ENCODE measurements at regions not wholly inside any gene's neighbourhood (a gene's known extent, or its start where the extent isn't known, plus 50 kb on each side); places are given as distances from the start of the nearest gene placed in this dataset.
A peak's percentile ranks its signal among the peaks of the same experiment; 100 is the strongest.

DNA sequence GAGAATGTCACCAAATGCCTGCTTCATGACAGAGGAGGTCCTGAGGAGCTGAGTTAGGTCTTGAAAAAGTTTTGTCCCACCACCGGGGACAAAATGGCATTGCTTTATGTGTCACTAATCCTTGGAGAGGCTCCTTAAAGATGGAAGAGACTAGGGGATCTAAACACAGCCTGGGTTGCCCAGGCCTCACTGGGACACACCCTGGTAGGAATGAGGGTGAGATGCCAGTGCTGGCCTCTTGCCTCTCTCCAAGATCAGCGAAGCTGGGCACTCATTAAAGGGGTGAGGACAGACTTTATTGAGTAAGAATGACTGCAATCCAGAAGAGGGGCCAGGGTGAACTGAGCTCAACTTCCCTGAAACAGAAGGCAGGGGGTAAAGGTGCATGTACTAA lies 58.5 kb upstream of the KLF13 start:
- Histone ChIP-seq H3K4me2 (ENCODE audit: low read length) (peak overlapping the region; percentile 71), H3K9me2 (ENCODE audit: insufficient read depth, low read length) (no peaks in the 10 kb centered on the region), H4K20me1 (ENCODE audit: insufficient read depth, low read length) (no peaks in the 10 kb centered on the region), H2AFZ (ENCODE audit: low read length) (no peak overlapping the region), H3K27ac (ENCODE audit: low read depth, low read length, poor library complexity, severe bottlenecking) (peak overlapping the region; percentile 97), H3K9me3 (ENCODE audit: low read length) (no peaks in the 10 kb centered on the region), H3K4me3 (ENCODE audit: low read depth, low read length, poor library complexity, severe bottlenecking) (no peak overlapping the region), H3K4me1 (ENCODE audit: insufficient read depth, low read length, poor library complexity, severe bottlenecking) (peaks cover 95% of the 10 kb centered on the region), H3K79me2 (ENCODE audit: insufficient read depth, low read depth, low read length) (no peaks in the 10 kb centered on the region), H3K36me3 (ENCODE audit: insufficient read depth, low read length) (no peaks in the 10 kb centered on the region)
- DNase-seq (ENCODE audit: low spot score), result peak; percentile 33
- POLR2A ChIA-PET, result interaction anchor here (0.6 to 2.4 kb wide), 6 partner anchors 10 to 124 kb away, joined by 3 to 6 read pairs (median 4); no protein-coding TSS in a partner anchor
- BruUV-seq (replicated peaks), result no TSS peak
- intact Hi-C loops (cut with micrococcal nuclease; ENCODE audit: unreplicated experiment), result no loop called here
- CTCF ChIA-PET (ENCODE audit: unreplicated experiment), result interaction anchor here (0.8 to 1.2 kb wide), 3 partner anchors 11 to 39 kb away, joined by 3 to 6 read pairs (median 3); no protein-coding TSS in a partner anchor
- no peak for TF ChIP-seq EZH2phosphoT487 (IDR thresholded peaks at IDR 0.05; ENCODE audit: borderline replicate concordance, low read depth, low read length)
- TF ChIP-seq, protein P1, sequence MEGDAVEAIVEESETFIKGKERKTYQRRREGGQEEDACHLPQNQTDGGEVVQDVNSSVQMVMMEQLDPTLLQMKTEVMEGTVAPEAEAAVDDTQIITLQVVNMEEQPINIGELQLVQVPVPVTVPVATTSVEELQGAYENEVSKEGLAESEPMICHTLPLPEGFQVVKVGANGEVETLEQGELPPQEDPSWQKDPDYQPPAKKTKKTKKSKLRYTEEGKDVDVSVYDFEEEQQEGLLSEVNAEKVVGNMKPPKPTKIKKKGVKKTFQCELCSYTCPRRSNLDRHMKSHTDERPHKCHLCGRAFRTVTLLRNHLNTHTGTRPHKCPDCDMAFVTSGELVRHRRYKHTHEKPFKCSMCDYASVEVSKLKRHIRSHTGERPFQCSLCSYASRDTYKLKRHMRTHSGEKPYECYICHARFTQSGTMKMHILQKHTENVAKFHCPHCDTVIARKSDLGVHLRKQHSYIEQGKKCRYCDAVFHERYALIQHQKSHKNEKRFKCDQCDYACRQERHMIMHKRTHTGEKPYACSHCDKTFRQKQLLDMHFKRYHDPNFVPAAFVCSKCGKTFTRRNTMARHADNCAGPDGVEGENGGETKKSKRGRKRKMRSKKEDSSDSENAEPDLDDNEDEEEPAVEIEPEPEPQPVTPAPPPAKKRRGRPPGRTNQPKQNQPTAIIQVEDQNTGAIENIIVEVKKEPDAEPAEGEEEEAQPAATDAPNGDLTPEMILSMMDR (conservative IDR thresholded peaks at IDR 0.05; ENCODE audit: low read length), result no peak

DNA sequence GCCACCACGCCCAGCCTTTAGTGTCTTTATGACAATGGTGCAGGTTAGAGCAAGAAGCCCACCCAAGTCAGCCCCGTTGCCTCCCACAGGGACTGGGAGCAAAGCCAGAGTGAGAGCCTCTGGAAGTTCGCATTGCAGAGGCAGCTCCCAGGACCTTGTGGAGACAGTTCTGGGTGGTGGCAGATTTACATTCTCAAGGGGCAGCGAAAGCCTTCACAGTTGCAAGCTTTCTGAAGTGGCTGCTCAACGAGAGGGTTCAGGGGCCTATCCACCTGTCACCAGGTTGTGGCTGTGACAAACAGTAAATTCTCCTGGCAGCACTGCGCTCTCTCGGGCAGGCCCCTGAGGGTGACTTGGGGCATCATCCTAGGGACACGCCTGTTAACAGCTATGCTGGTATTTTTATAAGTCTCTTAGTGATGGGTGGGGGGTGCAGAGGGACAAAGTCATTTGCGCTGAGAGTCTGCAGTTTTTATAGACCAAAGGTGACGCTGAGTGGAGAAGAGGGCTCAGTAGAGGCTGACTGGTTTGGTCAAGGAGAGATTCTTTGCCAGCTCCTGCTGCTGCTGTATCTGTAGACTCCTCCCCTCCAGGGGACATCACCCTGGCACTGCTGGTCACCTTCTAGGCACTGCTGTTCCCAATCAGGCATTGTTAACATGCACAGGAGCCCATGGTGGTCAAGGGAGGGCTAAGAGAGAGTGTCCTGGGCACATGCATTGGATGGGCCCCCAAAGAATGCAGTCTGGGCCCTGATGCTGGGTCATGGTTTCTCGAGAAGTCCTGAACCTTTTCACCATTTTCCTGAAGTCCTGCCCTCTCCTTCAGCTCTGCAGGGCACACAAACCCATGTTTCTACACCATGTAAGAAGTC lies 57.5 kb upstream of the KLF13 start:
- TF ChIP-seq, protein P1 (conservative IDR thresholded peaks at IDR 0.05; ENCODE audit: low read length), result no peak
- no peaks in the 10 kb centered on the region for H3K36me3 ChIP-seq (ENCODE audit: insufficient read depth, low read length)
- ChIA-PET POLR2A (interaction anchor here (0.8 to 2.4 kb wide), 3 partner anchors 9 to 123 kb away, joined by 3 to 6 read pairs (median 3); no protein-coding TSS in a partner anchor), CTCF (ENCODE audit: unreplicated experiment) (no interaction called here)
- no peak overlapping the region for H3K4me2 ChIP-seq (ENCODE audit: low read length)
- H3K4me1 ChIP-seq (ENCODE audit: insufficient read depth, low read length, poor library complexity, severe bottlenecking), result peaks cover 92% of the 10 kb centered on the region
- no peaks in the 10 kb centered on the region for H4K20me1 ChIP-seq (ENCODE audit: insufficient read depth, low read length)
- intact Hi-C loops (cut with micrococcal nuclease; ENCODE audit: unreplicated experiment), result no loop called here
- H3K9me2 ChIP-seq (ENCODE audit: insufficient read depth, low read length), result no peaks in the 10 kb centered on the region
- no TSS peak for BruUV-seq (replicated peaks)
- H3K79me2 ChIP-seq (ENCODE audit: insufficient read depth, low read depth, low read length), result no peaks in the 10 kb centered on the region
- no peak for DNase-seq (ENCODE audit: low spot score)
- H3K27ac ChIP-seq (ENCODE audit: low read depth, low read length, poor library complexity, severe bottlenecking), result no peak overlapping the region
- H3K9me3 ChIP-seq (ENCODE audit: low read length), result no peaks in the 10 kb centered on the region
- H2AFZ ChIP-seq (ENCODE audit: low read length), result no peak overlapping the region
- no peak overlapping the region for H3K4me3 ChIP-seq (ENCODE audit: low read depth, low read length, poor library complexity, severe bottlenecking)

All from OCI-LY7 (cell line).